ENCODE measurements at regions not wholly inside any gene's neighbourhood (a gene's known extent, or its start where the extent isn't known, plus 50 kb on each side); places are given as distances from the start of the nearest gene placed in this dataset.

DNA sequence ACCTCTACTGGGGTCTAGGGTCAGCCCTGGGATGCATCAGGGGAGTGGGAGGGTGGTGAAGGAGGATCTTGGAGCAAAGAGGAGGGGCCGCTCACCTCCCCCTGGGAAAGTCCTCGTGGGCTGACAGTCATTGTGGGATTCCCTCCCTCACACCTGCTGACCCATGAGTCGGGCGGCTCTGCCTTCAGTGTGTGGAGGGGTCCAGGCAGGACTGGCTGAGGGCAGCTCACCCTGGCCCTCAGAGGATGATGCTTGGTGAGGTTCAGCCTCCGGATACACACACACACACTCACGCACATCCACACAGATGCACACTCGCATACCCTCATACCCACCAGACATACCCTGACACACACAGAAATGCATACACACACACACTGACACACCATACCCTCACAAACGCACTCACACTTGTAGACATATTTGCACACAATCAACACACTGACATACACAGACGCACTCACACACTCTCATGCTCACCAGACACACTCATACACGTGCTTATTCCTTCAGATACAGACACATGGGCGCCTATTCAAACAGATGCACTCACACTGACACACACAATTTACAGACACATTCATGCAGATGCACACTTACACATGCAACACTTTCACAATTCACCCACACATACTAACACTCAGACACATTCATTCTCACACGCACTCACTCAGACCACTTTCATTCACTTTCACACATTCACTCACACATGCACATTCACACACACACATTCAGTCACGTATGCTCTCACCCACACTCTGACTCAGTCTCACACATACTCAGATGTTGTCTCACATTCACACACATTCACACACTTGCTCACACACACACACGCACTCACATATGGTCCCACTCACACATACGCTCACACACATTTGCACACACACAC, 105.1 kb upstream of the RPL38 start:
- DNase-seq (ENCODE audit: low read depth) = no peak
- Histone ChIP-seq H3K9me3 (ENCODE audit: control insufficient read depth, low read length) (peaks cover 7% of the 10 kb centered on the region), H3K9ac (ENCODE audit: low read length) (no peak overlapping the region), H3K4me1 (ENCODE audit: control insufficient read depth, insufficient read depth, low read length) (no peaks in the 10 kb centered on the region), H3K36me3 (ENCODE audit: control insufficient read depth, insufficient read depth, low read length, severe bottlenecking) (no peaks in the 10 kb centered on the region), H3K27me3 (replicated peaks; ENCODE audit: control insufficient read depth, insufficient read depth, low read length) (peaks cover 64% of the 10 kb centered on the region), H3K4me3 (ENCODE audit: low read length) (no peak overlapping the region)

DNA sequence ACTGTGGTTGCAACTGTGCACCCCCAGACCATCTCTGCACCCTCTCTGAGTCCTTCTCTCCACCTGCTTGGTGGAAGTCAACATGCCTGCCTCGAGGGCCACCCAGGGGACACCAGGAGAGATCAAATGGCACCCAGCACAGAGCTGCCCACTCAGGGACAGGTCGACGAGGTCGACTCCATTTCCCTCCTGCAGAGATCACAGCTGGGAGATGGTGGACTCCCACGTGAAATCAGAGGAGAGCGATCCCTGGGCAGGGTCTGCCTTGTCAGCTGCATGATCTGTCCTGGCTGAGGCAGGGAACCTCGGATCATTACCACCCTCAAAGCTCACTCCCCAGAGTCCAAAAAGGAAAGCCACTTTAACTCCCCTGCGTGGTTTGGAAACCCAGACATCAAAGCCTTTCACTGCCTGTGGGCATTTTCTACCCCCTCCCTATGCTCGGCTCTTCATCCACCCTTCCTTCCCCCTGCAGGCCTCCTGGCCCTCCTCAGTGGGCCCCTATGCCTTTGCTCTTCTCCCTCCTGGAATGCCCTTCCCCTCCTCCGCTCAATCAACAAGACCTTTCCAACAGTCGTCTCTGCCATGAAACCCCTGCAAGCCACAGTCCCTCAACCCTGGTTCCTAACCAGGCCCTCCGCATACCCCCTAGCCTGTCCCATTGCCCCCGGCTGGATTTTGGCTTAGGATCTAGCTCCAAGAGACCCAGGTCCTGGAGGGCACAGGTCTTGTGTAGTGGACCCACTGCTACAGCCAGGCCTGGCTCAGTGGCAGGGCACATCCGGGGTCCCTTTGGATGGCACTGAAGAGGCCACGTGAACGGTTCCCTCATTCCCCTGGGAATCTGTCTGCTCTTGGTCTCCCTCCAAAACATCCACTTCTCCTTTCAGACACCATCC, 103.8 kb upstream of the RPL38 start:
- no peaks in the 10 kb centered on the region for H3K9me3 ChIP-seq (ENCODE audit: control insufficient read depth, low read length)
- no peaks in the 10 kb centered on the region for H3K36me3 ChIP-seq (ENCODE audit: control insufficient read depth, insufficient read depth, low read length, severe bottlenecking)
- no peak for DNase-seq (ENCODE audit: low read depth)
- no peak overlapping the region for H3K9ac ChIP-seq (ENCODE audit: low read length)
- peaks cover 71% of the 10 kb centered on the region for H3K27me3 ChIP-seq (replicated peaks; ENCODE audit: control insufficient read depth, insufficient read depth, low read length)
- H3K4me3 ChIP-seq (ENCODE audit: low read length) = no peak overlapping the region
- H3K4me1 ChIP-seq (ENCODE audit: control insufficient read depth, insufficient read depth, low read length) = no peaks in the 10 kb centered on the region

DNA sequence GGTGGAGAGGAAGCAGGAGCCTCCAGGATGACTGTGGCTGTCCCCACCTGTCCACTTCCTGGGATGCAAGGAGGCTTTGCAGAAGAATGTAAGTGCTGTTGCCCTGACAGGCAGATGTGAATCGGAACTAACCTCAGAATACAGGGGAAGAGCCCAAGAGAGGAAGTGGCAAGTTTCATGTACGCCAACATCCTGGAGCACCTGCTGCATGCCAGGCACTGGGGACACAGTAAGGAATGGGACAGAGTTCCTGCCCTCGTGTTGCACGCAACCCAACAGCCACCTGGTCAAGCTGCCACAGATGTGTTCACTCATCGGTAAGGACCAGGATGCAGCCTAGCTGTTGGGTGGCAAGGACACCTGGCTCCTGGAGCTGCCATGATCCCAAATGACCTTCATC, 98.6 kb upstream of the RPL38 start:
- no peak for DNase-seq (ENCODE audit: low read depth)
- H3K4me1 ChIP-seq (ENCODE audit: control insufficient read depth, insufficient read depth, low read length) = no peaks in the 10 kb centered on the region
- H3K36me3 ChIP-seq (ENCODE audit: control insufficient read depth, insufficient read depth, low read length, severe bottlenecking) = no peaks in the 10 kb centered on the region
- no peak overlapping the region for H3K9ac ChIP-seq (ENCODE audit: low read length)
- no peaks in the 10 kb centered on the region for H3K9me3 ChIP-seq (ENCODE audit: control insufficient read depth, low read length)
- no peak overlapping the region for H3K4me3 ChIP-seq (ENCODE audit: low read length)
- H3K27me3 ChIP-seq (replicated peaks; ENCODE audit: control insufficient read depth, insufficient read depth, low read length) = peaks cover 48% of the 10 kb centered on the region

DNA sequence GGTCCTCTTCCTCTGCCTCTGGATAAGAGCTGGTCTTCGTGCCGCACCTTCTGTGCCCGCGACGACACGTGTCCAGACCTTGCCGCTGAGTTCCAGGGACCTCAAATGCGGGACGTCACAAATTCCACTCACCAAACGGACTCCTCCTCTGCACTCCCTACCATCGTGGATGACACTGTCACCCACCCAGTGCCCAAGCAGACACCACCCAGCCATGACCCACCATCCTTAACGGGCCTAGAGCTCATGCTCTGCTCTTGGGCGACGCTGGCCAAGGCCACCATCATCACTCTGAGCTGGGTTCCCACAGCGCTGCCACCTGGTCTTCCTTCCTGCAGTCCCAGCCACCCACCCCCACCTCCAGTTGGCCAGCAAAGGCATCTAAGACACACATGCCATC, 96.4 kb upstream of the RPL38 start:
- Histone ChIP-seq H3K4me3 (ENCODE audit: low read length) (no peak overlapping the region), H3K9ac (ENCODE audit: low read length) (no peak overlapping the region), H3K9me3 (ENCODE audit: control insufficient read depth, low read length) (no peaks in the 10 kb centered on the region)

DNA sequence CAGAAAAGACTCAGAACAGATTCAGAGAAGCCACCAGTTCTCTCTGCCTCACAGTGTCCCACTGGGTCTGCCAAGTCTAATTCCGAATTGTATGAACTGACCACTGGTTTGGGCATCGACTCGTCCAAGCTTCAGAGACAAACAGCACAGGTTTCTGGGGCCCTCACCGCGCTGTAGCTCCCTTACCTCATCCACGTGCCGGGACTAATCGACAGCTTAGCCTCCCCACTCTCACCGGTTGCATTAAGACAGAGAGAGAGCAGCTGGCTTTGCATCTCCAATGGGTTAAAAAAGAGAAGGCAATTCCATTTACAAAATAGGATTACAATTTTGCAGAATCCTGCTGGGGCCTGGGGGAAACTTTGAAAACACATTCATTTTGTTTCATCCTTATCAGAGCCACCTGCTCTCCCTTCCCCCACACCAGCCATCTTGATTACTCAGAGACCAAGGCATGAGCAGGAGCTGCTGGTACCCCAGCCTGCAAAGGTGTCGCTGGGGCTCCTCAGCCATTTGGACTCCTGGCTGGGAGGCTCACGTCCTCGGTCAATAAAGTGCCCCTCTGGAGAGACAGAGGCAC, 95.3 kb upstream of the RPL38 start:
- H3K4me3 ChIP-seq (ENCODE audit: low read length) = no peak overlapping the region
- no peaks in the 10 kb centered on the region for H3K9me3 ChIP-seq (ENCODE audit: control insufficient read depth, low read length)
- no peak overlapping the region for H3K9ac ChIP-seq (ENCODE audit: low read length)
- peaks cover 21% of the 10 kb centered on the region for H3K27me3 ChIP-seq (replicated peaks; ENCODE audit: control insufficient read depth, insufficient read depth, low read length)
- H3K36me3 ChIP-seq (ENCODE audit: control insufficient read depth, insufficient read depth, low read length, severe bottlenecking) = no peaks in the 10 kb centered on the region
- H3K4me1 ChIP-seq (ENCODE audit: control insufficient read depth, insufficient read depth, low read length) = no peaks in the 10 kb centered on the region
- DNase-seq (ENCODE audit: low read depth) = no peak

More for the DNA sequence above, 96.4 kb upstream of the RPL38 start:
- H3K4me1 ChIP-seq (ENCODE audit: control insufficient read depth, insufficient read depth, low read length) = no peaks in the 10 kb centered on the region
- H3K27me3 ChIP-seq (replicated peaks; ENCODE audit: control insufficient read depth, insufficient read depth, low read length) = peaks cover 29% of the 10 kb centered on the region
- H3K36me3 ChIP-seq (ENCODE audit: control insufficient read depth, insufficient read depth, low read length, severe bottlenecking) = no peaks in the 10 kb centered on the region
- no peak for DNase-seq (ENCODE audit: low read depth)

DNA sequence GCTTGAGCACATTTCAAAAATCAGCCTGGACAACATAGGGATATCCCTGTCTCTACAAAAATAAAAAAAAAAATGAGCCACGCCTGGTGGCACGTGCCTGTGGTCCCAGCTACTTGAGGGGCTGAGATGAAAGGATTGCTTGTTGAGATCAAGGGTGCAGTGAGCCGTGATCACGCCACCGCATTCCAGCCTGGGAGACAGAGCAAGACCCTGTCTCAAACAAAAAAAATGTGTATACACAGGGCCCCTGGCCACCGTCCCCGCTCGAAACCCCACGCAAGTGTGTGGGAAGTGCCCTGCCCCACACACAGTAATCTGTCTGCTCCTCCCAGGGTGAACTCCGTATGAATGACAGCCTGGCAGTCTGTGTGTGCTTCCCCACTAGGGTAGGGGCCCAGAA, 93.0 kb upstream of the RPL38 start:
- Histone ChIP-seq H3K9me3 (ENCODE audit: control insufficient read depth, low read length) (no peaks in the 10 kb centered on the region), H3K9ac (ENCODE audit: low read length) (no peak overlapping the region), H3K4me1 (ENCODE audit: control insufficient read depth, insufficient read depth, low read length) (no peaks in the 10 kb centered on the region), H3K4me3 (ENCODE audit: low read length) (no peak overlapping the region), H3K27me3 (replicated peaks; ENCODE audit: control insufficient read depth, insufficient read depth, low read length) (peaks cover 21% of the 10 kb centered on the region), H3K36me3 (ENCODE audit: control insufficient read depth, insufficient read depth, low read length, severe bottlenecking) (no peaks in the 10 kb centered on the region)
- DNase-seq (ENCODE audit: low read depth) = no peak

DNA sequence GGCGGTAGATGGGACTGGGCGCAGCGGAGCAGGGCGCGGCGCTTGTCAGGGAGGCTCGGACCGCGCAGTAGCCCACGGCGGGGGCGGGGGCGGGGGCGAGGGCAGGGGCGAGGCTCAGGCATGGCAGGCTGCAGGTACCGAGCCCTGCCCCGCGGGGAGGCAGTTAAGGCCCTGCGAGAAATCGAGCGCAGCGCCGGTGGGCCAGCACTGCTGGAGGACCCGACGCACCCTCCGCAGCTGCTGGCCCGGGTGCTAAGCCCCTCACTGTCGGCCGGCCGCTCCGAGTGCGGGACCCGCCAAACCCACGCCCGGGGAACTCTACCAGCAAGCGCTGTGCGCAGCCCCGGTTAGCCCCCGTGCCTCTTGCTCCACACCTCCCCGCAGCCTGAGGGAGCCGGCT, 90.2 kb upstream of the RPL38 start:
- Histone ChIP-seq H3K27me3 (replicated peaks; ENCODE audit: control insufficient read depth, insufficient read depth, low read length) (peaks cover 26% of the 10 kb centered on the region), H3K36me3 (ENCODE audit: control insufficient read depth, insufficient read depth, low read length, severe bottlenecking) (no peaks in the 10 kb centered on the region), H3K4me3 (ENCODE audit: low read length) (no peak overlapping the region), H3K4me1 (ENCODE audit: control insufficient read depth, insufficient read depth, low read length) (no peaks in the 10 kb centered on the region), H3K9me3 (ENCODE audit: control insufficient read depth, low read length) (no peaks in the 10 kb centered on the region), H3K9ac (ENCODE audit: low read length) (no peak overlapping the region)
- no peak for DNase-seq (ENCODE audit: low read depth)

DNA sequence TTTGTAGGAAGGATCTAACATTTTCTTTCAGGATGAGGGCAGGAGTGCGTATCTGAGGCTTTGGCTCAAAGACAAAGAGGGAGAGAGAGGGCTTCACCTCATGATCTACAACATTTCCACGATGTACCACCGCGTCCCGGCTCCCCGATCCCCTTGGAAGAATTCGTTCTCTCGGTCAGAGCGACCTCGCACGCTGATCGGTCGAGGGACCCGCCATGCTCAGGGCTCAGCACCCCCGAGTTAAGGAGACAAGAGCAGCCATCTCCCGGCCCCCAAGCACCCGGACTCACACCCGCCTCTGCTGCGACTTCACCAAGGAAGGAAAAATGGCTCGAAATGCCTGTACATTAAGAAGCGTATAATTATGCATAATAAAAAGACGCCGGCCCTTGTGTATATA, 89.5 kb upstream of the RPL38 start:
- Histone ChIP-seq H3K9me3 (ENCODE audit: control insufficient read depth, low read length) (no peaks in the 10 kb centered on the region), H3K4me3 (ENCODE audit: low read length) (no peak overlapping the region), H3K36me3 (ENCODE audit: control insufficient read depth, insufficient read depth, low read length, severe bottlenecking) (no peaks in the 10 kb centered on the region), H3K9ac (ENCODE audit: low read length) (no peak overlapping the region), H3K4me1 (ENCODE audit: control insufficient read depth, insufficient read depth, low read length) (no peaks in the 10 kb centered on the region), H3K27me3 (replicated peaks; ENCODE audit: control insufficient read depth, insufficient read depth, low read length) (peaks cover 26% of the 10 kb centered on the region)
- no peak for DNase-seq (ENCODE audit: low read depth)

DNA sequence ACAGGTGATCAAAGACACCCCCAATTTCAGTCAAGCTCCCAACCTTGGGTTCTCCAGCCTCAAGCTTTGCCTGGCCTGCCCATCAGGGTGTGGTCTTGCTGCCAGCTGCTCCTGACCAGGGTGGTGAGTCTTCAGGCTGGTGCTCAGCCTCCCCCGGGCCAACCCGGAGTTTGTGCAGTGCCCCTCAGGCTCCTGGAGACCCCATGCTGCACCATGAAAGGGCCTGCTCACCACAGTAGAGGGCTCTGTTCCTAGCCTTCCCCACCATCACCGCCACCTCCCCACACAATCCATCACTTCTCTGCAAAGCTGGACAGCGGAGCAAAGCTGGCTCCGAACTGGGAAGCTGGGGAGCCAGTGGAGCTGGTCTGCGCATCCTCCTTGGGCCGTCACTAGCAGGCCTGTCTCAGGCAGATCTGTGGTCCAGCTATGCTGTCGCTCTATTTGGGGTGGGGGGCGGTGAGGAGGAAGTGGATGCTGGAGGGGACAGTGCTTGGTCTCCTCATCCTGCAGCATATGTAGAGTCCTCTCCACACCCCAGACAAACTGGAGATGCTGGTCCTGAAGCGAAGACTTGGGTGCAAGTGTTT, 88.5 kb upstream of the RPL38 start:
- Histone ChIP-seq H3K9me3 (ENCODE audit: control insufficient read depth, low read length) (no peaks in the 10 kb centered on the region), H3K36me3 (ENCODE audit: control insufficient read depth, insufficient read depth, low read length, severe bottlenecking) (no peaks in the 10 kb centered on the region), H3K4me1 (ENCODE audit: control insufficient read depth, insufficient read depth, low read length) (no peaks in the 10 kb centered on the region), H3K4me3 (ENCODE audit: low read length) (no peak overlapping the region), H3K9ac (ENCODE audit: low read length) (no peak overlapping the region), H3K27me3 (replicated peaks; ENCODE audit: control insufficient read depth, insufficient read depth, low read length) (peaks cover 34% of the 10 kb centered on the region)
- DNase-seq (ENCODE audit: low read depth) = no peak

DNA sequence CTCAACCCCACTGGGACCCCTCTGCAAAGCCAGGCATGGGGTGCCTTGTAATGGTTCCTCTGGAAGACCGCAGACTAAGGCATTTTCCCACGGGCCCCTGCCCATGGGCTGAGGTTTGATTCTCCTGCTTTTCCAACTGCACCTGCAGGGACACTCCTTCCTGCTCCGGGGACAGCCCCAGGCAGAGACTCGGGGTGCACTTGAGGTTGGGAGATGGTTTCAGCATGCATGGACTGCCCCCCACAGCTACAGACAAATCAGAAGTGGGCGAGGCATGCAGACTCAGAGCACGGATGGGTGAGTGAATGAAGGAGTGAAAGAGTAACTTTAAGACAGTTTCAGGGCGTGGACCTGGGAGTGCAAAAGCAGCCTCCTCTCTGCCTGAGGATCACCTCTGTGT, 87.9 kb upstream of the RPL38 start:
- no peak for DNase-seq (ENCODE audit: low read depth)
- Histone ChIP-seq H3K9me3 (ENCODE audit: control insufficient read depth, low read length) (no peaks in the 10 kb centered on the region), H3K4me3 (ENCODE audit: low read length) (no peak overlapping the region), H3K27me3 (replicated peaks; ENCODE audit: control insufficient read depth, insufficient read depth, low read length) (peaks cover 36% of the 10 kb centered on the region), H3K4me1 (ENCODE audit: control insufficient read depth, insufficient read depth, low read length) (no peaks in the 10 kb centered on the region), H3K36me3 (ENCODE audit: control insufficient read depth, insufficient read depth, low read length, severe bottlenecking) (no peaks in the 10 kb centered on the region), H3K9ac (ENCODE audit: low read length) (no peak overlapping the region)

All from adipocyte (in vitro differentiated cells).